H1 (cell line): ENCODE measurements at regions not wholly inside any gene's neighbourhood (a gene's known extent, or its start where the extent isn't known, plus 50 kb on each side); places are given as distances from the start of the nearest gene placed in this dataset.

Source experiments
- E2F6 ChIP-seq: IDR thresholded peaks from 2 replicates; pipeline ENCODE4 v1.6.1; 2012; ENCODE audit warnings: inconsistent platforms
- EGR1 ChIP-seq: IDR thresholded peaks from 2 replicates; pipeline ENCODE4 v1.6.1; 2011; ENCODE audit warnings: low read depth, low read length, borderline replicate concordance
- GABPA ChIP-seq: IDR thresholded peaks from 2 replicates; pipeline ENCODE4 v1.6.1; 2011; ENCODE audit warnings: mild to moderate bottlenecking, low read length, moderate library complexity, borderline replicate concordance; ENCODE audit not compliant: insufficient read depth
- PHF8 ChIP-seq: fragments of 200-600 bp; sonication (generic); conservative IDR thresholded peaks from 2 replicates; pipeline ENCODE4 v1.7.1; 2012; ENCODE audit warnings: low read depth, mild to moderate bottlenecking, inconsistent platforms, low read length, moderate library complexity
- SIN3A ChIP-seq, 2 experiments: IDR thresholded peaks in 1 of 2; conservative IDR thresholded peaks in 1 of 2; 2 replicates each; pipeline ENCODE4 v1.6.1; 2011 to 2012; ENCODE audit warnings: low read length in 2 of 2, improper control_type of control experiment in 1 of 2, low read depth in 1 of 2, mild to moderate bottlenecking in 1 of 2
- TAF1 ChIP-seq: IDR thresholded peaks from 2 replicates; pipeline ENCODE4 v1.6.1; 2011; ENCODE audit warnings: mild to moderate bottlenecking, low read depth, low read length

- TF ChIP-seq GABPA (no peak), TAF1 (no peak), PHF8 (no peak), EGR1 (no peak), SIN3A (conservative IDR thresholded peaks at IDR 0.05 in 1 of 2, IDR thresholded peaks at IDR 0.05 in 1 of 2; ENCODE audit: low read depth in 1 of 2, low read length in 2 of 2) (no peak), E2F6 (no peak)
Observed at GRCh38 chr3:154979331-154979730, 100.8 kb upstream of the MME start (continued).
